ENCODE measurements at regions not wholly inside any gene's neighbourhood (a gene's known extent, or its start where the extent isn't known, plus 50 kb on each side); places are given as distances from the start of the nearest gene placed in this dataset.
A peak's percentile ranks its signal among the peaks of the same experiment; 100 is the strongest.
"Not testable (repeated sequence)": the region's sequence is repeated elsewhere in the genome, so short reads cannot be mapped to it uniquely, and the experiment has no call there.

DNA sequence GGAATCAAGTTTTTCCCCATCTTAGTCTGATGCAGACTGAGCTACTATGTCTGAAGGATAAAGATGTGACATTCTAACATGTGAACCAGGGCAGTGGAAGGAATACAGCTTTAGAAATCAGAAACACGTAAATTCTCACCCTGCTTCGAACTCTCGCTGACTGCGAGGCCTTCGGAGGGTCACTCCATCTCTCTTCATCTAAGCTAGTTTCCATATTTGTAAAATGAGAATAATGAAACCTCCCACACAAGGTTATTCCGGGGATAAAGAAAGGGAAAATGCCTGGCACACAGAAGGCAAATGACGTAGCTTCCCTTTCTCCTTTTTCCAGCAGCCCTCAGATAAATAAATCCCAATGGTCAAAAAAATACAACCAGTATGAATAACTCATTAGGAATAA, 152.0 kb downstream of the ATP6V0E2 start:
- DNase-seq (ENCODE audit: low read depth, low spot score); H3K4me3 ChIP-seq (ENCODE audit: low read depth, low read length); in situ Hi-C loops (cut with HindIII; ENCODE audit: low sequenced_read_pairs): not testable (repeated sequence)

- H3K4me3 ChIP-seq (ENCODE audit: low read depth, low read length); DNase-seq (ENCODE audit: low read depth, low spot score); in situ Hi-C loops (cut with HindIII; ENCODE audit: low sequenced_read_pairs): not testable (repeated sequence)
These were observed 154.7 kb downstream of the ATP6V0E2 start for GRCh38 chr7:150028344-150029012.

- H3K4me3 ChIP-seq (ENCODE audit: low read depth, low read length); DNase-seq (ENCODE audit: low read depth, low spot score); in situ Hi-C loops (cut with HindIII; ENCODE audit: low sequenced_read_pairs): not testable (repeated sequence)
These were observed 155.2 kb downstream of the ATP6V0E2 start for GRCh38 chr7:150029013-150029389.

DNA sequence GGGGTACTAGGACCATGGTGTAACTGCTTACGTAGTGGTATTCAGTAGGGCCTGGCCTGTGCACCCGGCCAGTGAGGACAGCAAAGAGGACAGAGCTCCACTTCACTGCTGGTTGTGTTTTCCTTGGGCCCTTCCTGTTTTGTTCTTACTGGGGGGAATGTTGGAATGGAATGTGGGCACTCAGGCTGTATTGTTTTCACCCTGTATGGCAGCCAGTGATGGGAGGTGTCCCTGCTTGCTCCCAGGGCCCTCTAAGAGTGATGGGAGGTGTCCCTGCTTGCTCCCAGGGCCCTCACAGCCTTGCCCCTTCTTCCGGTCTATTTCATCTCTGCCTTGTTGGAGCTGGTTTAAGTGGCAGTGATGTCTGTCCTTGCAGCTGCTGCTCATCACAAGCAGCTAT, 158.0 kb downstream of the ATP6V0E2 start:
- DNase-seq (ENCODE audit: low read depth, low spot score); in situ Hi-C loops (cut with HindIII; ENCODE audit: low sequenced_read_pairs); H3K4me3 ChIP-seq (ENCODE audit: low read depth, low read length): not testable (repeated sequence)

GRCh38 chr7:150033711-150034110, 159.9 kb downstream of the ATP6V0E2 start:
- in situ Hi-C loops (cut with HindIII; ENCODE audit: low sequenced_read_pairs); H3K4me3 ChIP-seq (ENCODE audit: low read depth, low read length); DNase-seq (ENCODE audit: low read depth, low spot score): not testable (repeated sequence)

GRCh38 chr7:150035769-150036168, 162.0 kb downstream of the ATP6V0E2 start:
- DNase-seq (ENCODE audit: low read depth, low spot score); in situ Hi-C loops (cut with HindIII; ENCODE audit: low sequenced_read_pairs); H3K4me3 ChIP-seq (ENCODE audit: low read depth, low read length): not testable (repeated sequence)

DNA sequence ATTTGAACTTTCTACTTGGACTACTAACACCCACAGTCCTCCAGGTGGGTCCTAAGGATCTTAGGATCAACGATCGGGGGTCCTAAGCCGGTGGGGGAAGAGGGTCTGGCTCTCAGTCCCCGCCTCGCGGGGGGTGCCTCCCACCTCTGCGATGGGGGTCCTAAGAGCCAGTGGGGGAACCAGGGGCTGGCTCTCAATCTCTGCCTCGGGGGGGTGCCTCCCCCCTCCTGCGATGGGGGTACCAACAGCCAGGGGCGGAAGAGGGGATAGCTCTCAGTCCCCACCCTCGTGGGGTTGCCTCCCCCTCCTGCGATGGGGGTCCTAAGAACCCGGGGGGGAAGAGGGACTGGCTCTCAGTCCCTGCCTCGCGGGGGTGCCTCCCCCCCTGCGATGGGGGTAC, 165.3 kb downstream of the ATP6V0E2 start:
- DNase-seq (ENCODE audit: low read depth, low spot score); in situ Hi-C loops (cut with HindIII; ENCODE audit: low sequenced_read_pairs); H3K4me3 ChIP-seq (ENCODE audit: low read depth, low read length): not testable (repeated sequence)

GRCh38 chr7:150042281-150042680, 168.5 kb downstream of the ATP6V0E2 start:
- in situ Hi-C loops (cut with HindIII; ENCODE audit: low sequenced_read_pairs); DNase-seq (ENCODE audit: low read depth, low spot score): not testable (repeated sequence)

DNA sequence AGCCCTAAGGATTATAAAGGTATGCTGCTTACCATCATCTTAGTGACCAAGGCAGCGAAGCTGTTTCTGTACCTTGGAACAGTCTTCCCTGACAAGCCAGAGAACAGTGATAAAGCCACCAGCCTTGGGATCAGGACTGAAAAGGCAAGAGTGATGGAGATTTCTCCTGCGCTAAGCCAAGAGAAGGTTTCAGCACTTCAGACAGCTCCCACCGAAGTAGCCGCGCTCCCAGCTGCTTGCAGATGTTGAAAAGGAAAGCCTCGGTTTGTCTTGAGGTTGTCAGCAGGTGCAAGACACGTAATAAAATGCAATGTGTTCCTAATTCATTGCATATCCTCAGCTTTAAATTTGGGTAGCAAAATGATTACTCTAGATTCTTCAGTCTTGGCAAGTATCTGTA, 171.0 kb downstream of the ATP6V0E2 start:
- in situ Hi-C loops (cut with HindIII; ENCODE audit: low sequenced_read_pairs); H3K4me3 ChIP-seq (ENCODE audit: low read depth, low read length): not testable (repeated sequence)

More at GRCh38 chr7:150042281-150042680, 168.5 kb downstream of the ATP6V0E2 start:
- not testable (repeated sequence) for H3K4me3 ChIP-seq (ENCODE audit: low read depth, low read length)

GRCh38 chr7:150045596-150045995, 171.8 kb downstream of the ATP6V0E2 start:
- in situ Hi-C loops (cut with HindIII; ENCODE audit: low sequenced_read_pairs); DNase-seq (ENCODE audit: low read depth, low spot score); H3K4me3 ChIP-seq (ENCODE audit: low read depth, low read length): not testable (repeated sequence)
- TF ChIP-seq, protein P1, sequence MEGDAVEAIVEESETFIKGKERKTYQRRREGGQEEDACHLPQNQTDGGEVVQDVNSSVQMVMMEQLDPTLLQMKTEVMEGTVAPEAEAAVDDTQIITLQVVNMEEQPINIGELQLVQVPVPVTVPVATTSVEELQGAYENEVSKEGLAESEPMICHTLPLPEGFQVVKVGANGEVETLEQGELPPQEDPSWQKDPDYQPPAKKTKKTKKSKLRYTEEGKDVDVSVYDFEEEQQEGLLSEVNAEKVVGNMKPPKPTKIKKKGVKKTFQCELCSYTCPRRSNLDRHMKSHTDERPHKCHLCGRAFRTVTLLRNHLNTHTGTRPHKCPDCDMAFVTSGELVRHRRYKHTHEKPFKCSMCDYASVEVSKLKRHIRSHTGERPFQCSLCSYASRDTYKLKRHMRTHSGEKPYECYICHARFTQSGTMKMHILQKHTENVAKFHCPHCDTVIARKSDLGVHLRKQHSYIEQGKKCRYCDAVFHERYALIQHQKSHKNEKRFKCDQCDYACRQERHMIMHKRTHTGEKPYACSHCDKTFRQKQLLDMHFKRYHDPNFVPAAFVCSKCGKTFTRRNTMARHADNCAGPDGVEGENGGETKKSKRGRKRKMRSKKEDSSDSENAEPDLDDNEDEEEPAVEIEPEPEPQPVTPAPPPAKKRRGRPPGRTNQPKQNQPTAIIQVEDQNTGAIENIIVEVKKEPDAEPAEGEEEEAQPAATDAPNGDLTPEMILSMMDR (IDR thresholded peaks at IDR 0.05; ENCODE audit: low read depth, low read length) = peak; percentile 13

More for the DNA sequence above, 171.0 kb downstream of the ATP6V0E2 start:
- peak; percentile 20 for DNase-seq (ENCODE audit: low read depth, low spot score)

DNA sequence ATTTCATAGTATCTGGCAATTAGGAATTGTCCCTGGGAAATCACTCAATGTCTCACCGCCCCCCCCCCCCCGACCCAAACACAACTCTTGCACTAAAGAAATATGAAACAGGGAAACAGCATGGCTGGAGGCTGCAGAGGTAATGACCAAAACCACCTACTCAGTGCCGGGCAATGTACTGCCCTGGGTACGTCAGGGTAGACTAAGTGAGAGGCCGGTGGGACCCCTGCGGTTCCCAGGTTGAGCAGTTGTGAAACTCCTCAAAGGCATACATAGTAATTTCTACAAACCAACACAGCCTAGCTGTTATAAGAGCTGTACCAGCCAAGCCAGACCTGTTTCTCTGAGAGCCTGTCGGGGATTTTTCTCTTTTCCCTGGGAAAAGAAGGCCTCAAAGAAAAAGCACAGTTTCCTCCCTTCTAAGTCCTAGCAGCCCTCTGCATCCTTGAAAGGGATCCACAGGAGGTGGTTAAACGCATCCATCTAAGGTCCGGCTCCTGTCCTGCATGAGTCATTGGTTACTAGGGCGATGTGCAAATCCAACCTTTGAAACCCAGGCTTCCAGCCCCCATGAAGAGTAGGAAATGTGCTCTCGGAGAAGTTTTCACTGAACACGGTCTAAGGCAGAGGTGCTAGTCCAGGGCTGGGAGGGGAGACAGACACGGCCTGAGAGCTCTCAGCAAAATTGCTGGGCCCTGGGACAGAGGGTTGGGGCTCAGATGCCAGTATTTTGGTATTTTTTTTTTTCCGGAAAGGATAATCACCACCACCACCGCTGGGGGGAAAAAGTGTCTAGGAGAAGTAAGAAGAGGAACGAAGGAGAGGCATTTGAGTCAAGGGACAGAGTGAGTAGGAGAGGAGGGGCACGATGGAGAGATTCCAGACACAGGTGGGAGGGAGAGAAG, 172.8 kb downstream of the ATP6V0E2 start:
- DNase-seq (ENCODE audit: low read depth, low spot score); H3K4me3 ChIP-seq (ENCODE audit: low read depth, low read length); in situ Hi-C loops (cut with HindIII; ENCODE audit: low sequenced_read_pairs): not testable (repeated sequence)

DNA sequence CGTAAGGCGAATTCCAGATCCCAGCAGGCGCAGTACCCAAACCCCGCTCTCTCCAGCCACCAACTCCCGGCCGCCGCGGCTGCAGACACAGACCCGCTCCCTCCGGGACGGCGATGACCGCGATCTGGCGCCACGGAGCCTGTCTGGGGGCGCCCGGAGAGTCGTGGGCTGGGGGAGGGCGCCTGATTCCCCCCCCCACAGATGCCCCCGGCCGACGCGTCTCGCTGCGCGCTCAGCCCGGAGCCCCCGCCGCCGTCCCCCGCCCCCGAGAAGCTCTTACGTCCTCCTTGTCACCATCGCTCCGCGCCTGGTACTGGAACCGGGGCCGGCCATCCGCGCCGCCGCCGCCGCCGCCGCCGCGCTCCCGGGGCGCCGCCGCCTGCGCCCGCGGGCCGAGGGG, 173.6 kb downstream of the ATP6V0E2 start:
- H3K4me3 ChIP-seq (ENCODE audit: low read depth, low read length); in situ Hi-C loops (cut with HindIII; ENCODE audit: low sequenced_read_pairs); DNase-seq (ENCODE audit: low read depth, low spot score): not testable (repeated sequence)

- DNase-seq (ENCODE audit: low read depth, low spot score); H3K4me3 ChIP-seq (ENCODE audit: low read depth, low read length); in situ Hi-C loops (cut with HindIII; ENCODE audit: low sequenced_read_pairs): not testable (repeated sequence)
These were observed 174.0 kb downstream of the ATP6V0E2 start for GRCh38 chr7:150047772-150048171.

DNA sequence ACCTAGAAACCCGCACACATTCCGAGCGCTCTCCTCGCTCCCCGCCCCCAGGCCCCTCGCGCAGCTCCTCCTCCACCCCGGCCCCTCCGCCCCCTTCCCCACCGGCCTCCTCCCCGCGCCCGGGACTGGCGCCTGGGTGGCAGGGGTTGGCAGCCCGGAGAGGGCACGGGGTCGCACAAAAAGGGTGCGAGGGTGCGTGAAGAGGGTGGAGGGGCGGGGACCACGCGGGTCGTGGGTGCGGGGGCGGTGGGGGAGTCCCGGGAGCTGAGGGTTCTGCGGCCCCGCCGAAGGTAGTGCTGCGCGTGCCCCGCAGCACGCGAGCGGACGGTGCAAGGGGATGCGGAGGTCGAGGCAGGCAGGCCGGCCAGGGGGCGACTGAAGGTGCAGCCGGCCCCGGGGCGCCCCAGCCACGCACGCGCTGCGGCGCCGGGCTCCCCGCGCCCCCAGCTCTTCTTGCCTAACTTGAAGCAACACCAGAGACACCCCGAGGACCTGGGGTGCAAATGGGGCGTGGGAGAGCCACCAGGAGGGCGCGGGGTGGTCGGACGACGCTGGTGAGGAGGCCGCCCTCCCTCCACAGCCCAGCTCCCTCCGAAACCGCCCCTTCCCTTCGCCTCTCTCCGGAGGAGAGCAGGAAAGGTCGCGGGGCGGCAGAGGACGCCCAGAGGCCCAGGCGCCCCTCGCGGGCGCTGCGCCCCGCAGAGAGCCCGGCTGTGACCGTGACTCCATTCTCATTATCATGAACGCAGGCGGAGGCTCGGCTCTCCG, 174.7 kb downstream of the ATP6V0E2 start:
- H3K4me3 ChIP-seq (ENCODE audit: low read depth, low read length); DNase-seq (ENCODE audit: low read depth, low spot score); in situ Hi-C loops (cut with HindIII; ENCODE audit: low sequenced_read_pairs): not testable (repeated sequence)

DNA sequence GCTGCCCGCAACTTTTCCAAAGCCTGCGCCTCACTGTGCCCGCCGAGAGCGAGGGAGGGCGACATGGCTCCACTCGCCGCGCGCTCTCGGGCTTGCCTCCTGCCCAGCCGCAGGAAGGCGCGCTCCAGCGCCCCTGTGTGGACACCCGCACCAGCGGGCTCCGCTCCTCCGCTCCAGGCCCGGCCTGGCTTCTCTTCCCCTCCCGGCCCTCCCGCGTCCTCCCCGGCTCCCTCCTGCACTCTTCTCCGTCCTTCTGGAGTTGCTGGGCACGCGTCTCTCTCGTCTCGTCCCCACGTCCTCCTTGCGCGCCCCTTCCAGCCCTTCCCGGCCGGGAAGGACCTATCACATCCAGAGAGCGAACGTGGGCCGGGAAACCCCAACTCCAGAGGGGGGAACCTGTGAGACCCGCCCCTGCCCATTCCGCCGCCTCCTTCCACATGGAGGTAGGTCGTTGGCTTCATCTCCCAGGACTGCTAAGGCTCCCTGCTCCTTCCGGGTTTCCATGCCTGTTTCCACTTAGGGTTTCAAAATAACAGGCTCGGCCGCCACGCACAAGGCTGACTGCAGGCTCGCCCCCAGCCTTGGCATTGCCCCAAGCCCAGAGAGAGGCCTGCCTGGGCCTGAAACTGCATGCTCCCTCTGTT, 175.4 kb downstream of the ATP6V0E2 start:
- H3K4me3 ChIP-seq (ENCODE audit: low read depth, low read length); DNase-seq (ENCODE audit: low read depth, low spot score); in situ Hi-C loops (cut with HindIII; ENCODE audit: low sequenced_read_pairs): not testable (repeated sequence)
